GM06990 (cell line): ENCODE measurements at regions not wholly inside any gene's neighbourhood (a gene's known extent, or its start where the extent isn't known, plus 50 kb on each side); places are given as distances from the start of the nearest gene placed in this dataset.

Source experiments
- DNase-seq: peaks from one replicate; pipeline ENCODE4 v3.0.0-alpha.2; 2011; ENCODE audit not compliant: insufficient read length; ENCODE audit errors: extremely low read depth
- H3K27me3 ChIP-seq: replicated peaks from 2 replicates; pipeline ENCODE4 v1.6.0; 2011; ENCODE audit warnings: low read length; ENCODE audit not compliant: control insufficient read depth, insufficient read depth
- H3K36me3 ChIP-seq: 2 replicates; pipeline ENCODE4 v1.5.1; 2011; ENCODE audit warnings: low read length; ENCODE audit not compliant: control insufficient read depth, insufficient read depth
- H3K4me3 ChIP-seq: replicated peaks from 2 replicates; pipeline ENCODE4 v1.5.1; 2011; ENCODE audit warnings: low read depth, mild to moderate bottlenecking, control low read depth, low read length
- TF ChIP-seq, protein P1 (sequence below): IDR thresholded peaks from 2 replicates; pipeline ENCODE4 v1.5.1; 2011; ENCODE audit warnings: low read length, control low read depth, mild to moderate bottlenecking, inconsistent platforms; ENCODE audit not compliant: insufficient read depth, poor library complexity, severe bottlenecking

DNA sequence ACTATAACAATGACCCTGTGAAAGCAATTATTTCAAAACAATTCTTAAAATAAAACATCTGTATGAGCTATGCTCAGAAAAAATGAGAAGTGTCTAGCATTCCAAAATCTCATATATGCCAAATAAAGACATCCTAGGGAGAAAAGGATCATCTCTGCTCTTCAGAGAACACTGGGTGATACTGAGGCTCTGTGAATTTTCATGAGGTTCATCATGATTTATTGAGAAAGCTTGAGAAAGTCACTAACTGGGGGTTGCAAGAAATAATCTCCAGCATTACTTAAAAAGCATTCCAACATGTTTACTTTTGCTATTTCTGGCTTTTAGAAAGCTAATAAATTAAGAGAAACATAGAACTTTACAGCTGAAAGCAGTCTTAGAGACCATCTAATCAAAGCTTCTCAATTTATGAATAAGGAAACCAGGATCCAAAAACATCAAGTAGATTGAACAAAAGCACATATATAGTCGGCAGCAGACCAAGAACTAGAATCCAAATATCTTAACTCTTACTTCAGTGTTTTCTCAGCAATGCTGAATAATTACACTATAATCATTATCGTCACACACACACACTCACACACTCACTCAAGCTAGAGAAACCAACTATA lies 372.8 kb downstream of the NR2F1-AS1 start:
- TF ChIP-seq, protein P1, sequence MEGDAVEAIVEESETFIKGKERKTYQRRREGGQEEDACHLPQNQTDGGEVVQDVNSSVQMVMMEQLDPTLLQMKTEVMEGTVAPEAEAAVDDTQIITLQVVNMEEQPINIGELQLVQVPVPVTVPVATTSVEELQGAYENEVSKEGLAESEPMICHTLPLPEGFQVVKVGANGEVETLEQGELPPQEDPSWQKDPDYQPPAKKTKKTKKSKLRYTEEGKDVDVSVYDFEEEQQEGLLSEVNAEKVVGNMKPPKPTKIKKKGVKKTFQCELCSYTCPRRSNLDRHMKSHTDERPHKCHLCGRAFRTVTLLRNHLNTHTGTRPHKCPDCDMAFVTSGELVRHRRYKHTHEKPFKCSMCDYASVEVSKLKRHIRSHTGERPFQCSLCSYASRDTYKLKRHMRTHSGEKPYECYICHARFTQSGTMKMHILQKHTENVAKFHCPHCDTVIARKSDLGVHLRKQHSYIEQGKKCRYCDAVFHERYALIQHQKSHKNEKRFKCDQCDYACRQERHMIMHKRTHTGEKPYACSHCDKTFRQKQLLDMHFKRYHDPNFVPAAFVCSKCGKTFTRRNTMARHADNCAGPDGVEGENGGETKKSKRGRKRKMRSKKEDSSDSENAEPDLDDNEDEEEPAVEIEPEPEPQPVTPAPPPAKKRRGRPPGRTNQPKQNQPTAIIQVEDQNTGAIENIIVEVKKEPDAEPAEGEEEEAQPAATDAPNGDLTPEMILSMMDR, result no peak
- no peaks in the 10 kb centered on the region for H3K27me3 ChIP-seq
- H3K36me3 ChIP-seq, result no peaks in the 10 kb centered on the region
- no peak overlapping the region for H3K4me3 ChIP-seq
- DNase-seq, result no peak

DNA sequence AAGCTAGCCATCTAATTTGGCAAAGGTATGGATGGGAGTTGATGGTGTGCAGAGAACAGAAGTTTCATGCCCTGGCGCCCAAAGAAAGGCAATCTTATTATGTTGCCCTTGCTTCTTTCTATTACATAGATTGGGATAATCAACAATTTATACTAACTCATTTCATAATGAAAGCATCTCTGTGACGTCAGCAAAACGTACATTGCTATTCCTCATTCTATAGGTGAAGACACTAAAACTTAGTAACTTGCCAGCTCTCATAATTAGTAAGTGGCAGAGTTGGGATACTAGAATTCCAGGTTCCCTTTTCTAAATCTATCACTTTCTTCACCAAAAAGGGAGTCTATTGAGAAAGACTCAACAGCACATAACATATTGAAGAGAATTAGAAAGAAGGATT lies 374.8 kb downstream of the NR2F1-AS1 start:
- no peak overlapping the region for H3K4me3 ChIP-seq
- no peak for DNase-seq
- no peaks in the 10 kb centered on the region for H3K27me3 ChIP-seq
- TF ChIP-seq, protein P1, result no peak
- H3K36me3 ChIP-seq, result no peaks in the 10 kb centered on the region

DNA sequence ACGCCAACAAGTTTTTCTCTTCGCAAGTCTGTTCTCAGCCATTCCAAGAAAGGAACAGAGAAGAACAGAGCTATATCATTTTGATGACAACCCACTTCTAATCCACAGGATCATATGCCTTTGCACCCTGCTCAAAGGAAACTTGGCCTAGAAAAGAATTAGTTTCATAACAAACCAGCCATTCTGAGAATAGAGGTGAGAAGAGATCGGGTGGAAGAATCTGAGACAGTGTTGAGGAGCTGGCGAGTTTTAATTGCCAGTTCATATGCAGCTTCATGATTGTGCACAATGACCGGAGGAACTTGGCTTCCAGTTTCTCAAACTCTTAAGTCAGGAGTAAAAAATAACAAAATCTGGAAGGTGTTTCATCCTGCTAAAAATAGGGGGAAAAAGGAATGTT lies 380.0 kb downstream of the NR2F1-AS1 start:
- TF ChIP-seq, protein P1, result no peak
- no peaks in the 10 kb centered on the region for H3K27me3 ChIP-seq

DNA sequence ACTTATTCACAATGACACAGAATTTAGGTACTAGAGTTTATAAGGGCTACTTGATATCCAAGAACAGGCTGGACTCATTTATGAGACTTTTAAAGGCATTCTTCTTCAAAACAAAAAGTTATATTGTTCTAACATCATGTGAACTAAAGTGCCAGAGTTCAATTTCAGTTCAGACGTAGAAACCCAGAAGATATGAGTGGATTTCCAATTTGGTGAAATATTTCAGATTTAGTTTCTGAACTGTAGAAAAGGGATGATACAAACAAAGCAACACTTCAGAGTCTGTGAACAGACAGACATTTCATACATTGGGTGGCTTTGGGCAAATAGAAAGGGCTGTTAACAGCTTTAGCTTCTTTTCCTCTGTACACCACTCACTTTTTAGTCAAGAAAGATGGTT lies 384.0 kb downstream of the NR2F1-AS1 start:
- DNase-seq, result no peak
- H3K4me3 ChIP-seq, result no peak overlapping the region
- TF ChIP-seq, protein P1, result no peak

More for the DNA sequence above, 380.0 kb downstream of the NR2F1-AS1 start:
- no peak for DNase-seq
- no peak overlapping the region for H3K4me3 ChIP-seq
- no peaks in the 10 kb centered on the region for H3K36me3 ChIP-seq

DNA sequence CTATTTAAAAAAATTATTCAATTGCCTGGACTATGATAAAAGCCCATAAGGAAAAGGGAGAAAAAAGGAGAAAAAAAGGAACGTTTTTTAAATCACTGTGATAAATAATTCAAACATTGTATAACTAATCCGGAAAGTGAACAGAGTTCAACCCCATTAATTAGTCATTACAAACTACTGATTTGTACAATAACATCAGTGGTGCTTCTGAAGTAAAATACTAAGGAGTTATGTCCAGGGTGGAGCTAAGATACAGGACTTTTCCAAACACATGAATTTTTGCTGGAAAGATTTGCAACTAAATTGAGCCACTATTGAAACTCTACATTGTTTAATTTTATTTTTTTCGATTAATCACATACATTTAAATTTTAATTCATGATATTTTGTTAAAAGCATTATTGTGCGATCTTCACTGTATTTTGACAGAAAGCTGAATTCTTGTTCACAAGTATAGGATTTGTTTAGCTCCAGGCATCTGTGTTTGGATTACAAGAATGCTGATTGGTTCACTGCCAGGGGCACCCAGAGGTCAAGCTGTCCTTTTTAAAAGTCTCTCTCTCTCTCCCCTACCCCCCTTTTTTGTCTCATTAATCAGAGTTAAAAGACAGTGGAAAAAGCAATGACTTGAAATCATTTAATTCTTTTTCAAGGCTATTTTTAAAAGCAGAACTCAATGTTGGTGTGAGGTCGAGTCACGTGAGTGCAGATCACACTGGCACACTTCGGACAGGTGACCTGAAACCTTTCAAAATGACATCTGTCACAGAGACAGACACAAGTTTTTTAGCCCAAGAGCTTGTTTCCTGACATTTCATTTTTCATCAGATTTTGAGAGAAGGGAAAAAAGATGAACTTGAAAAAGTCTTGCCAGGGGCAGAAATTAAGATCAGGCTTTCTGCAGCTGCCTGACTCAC lies 387.3 kb downstream of the NR2F1-AS1 start:
- H3K36me3 ChIP-seq, result no peaks in the 10 kb centered on the region
- H3K4me3 ChIP-seq, result no peak overlapping the region
- no peak for DNase-seq
- TF ChIP-seq, protein P1, result no peak
- H3K27me3 ChIP-seq, result no peaks in the 10 kb centered on the region

More for the DNA sequence above, 384.0 kb downstream of the NR2F1-AS1 start:
- Histone ChIP-seq H3K36me3 (no peaks in the 10 kb centered on the region), H3K27me3 (no peaks in the 10 kb centered on the region)
